ENCODE measurements at regions not wholly inside any gene's neighbourhood (a gene's known extent, or its start where the extent isn't known, plus 50 kb on each side); places are given as distances from the start of the nearest gene placed in this dataset.

DNA sequence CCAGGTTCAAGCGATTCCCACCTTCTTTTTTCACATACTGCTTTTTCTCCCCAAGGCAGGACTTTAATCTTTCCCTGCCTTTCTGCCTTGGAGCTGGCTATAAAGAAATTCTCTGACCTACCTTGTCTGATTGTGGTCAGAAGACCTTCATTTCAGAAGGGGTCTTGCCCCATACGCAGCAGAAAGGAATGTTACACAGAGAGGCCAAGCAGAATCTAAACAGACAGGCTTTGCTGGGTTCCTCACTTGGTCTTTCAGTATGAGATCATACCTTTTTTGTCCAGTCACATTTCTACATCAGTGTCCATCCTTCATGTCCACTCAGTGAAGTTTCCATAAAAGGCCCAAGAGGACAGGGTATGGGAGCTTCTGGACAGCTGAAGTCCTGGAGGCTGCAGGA, 108.3 kb upstream of the RBPJ start:
- TF ChIP-seq CTCF (IDR thresholded peaks at IDR 0.05; ENCODE audit: poor library complexity) (no peak), EZH2 (IDR thresholded peaks at IDR 0.05; ENCODE audit: borderline replicate concordance) (no peak)

Measured in hepatocyte (in vitro differentiated cells).